ENCODE measurements at regions not wholly inside any gene's neighbourhood (a gene's known extent, or its start where the extent isn't known, plus 50 kb on each side); places are given as distances from the start of the nearest gene placed in this dataset.

GRCh38 chr15:77737238-77738037 is 104.7 kb upstream of the LINGO1 start:
- DNase-seq (ENCODE audit: low spot score): no peak

- DNase-seq (ENCODE audit: low spot score): no peak
Observed at GRCh38 chr15:77734306-77734705, 101.6 kb upstream of the LINGO1 start.

- DNase-seq (ENCODE audit: low spot score): no peak
Observed at GRCh38 chr15:77733579-77734300, 101.0 kb upstream of the LINGO1 start.

GRCh38 chr15:77732514-77733335 is 100.0 kb upstream of the LINGO1 start:
- DNase-seq (ENCODE audit: low spot score): no peak

GRCh38 chr15:77731945-77732344 is 99.2 kb upstream of the LINGO1 start:
- no peak for DNase-seq (ENCODE audit: low spot score)

- no peak for DNase-seq (ENCODE audit: low spot score)
Observed at GRCh38 chr15:77731067-77731466, 98.4 kb upstream of the LINGO1 start.

- no peak for DNase-seq (ENCODE audit: low spot score)
Observed at GRCh38 chr15:77727635-77728304, 95.1 kb upstream of the LINGO1 start.

- no peak for DNase-seq (ENCODE audit: low spot score)
Observed at GRCh38 chr15:77724715-77725114, 92.0 kb upstream of the LINGO1 start.

- DNase-seq (ENCODE audit: low spot score): no peak
Observed at GRCh38 chr15:77723756-77724155, 91.0 kb upstream of the LINGO1 start.

- DNase-seq (ENCODE audit: low spot score): no peak
Observed at GRCh38 chr15:77722759-77723460, 90.2 kb upstream of the LINGO1 start.

- DNase-seq (ENCODE audit: low spot score): no peak
Observed at GRCh38 chr15:77721963-77722362, 89.3 kb upstream of the LINGO1 start.

- no peak for DNase-seq (ENCODE audit: low spot score)
Observed at GRCh38 chr15:77720655-77721054, 87.9 kb upstream of the LINGO1 start.

- no peak for DNase-seq (ENCODE audit: low spot score)
Observed at GRCh38 chr15:77720173-77720572, 87.5 kb upstream of the LINGO1 start.

GRCh38 chr15:77719450-77719849 is 86.7 kb upstream of the LINGO1 start:
- no peak for DNase-seq (ENCODE audit: low spot score)

- no peak for DNase-seq (ENCODE audit: low spot score)
Observed at GRCh38 chr15:77717333-77717990, 84.8 kb upstream of the LINGO1 start.

GRCh38 chr15:77716632-77717332 is 84.1 kb upstream of the LINGO1 start:
- DNase-seq (ENCODE audit: low spot score): no peak

- DNase-seq (ENCODE audit: low spot score): no peak
Observed at GRCh38 chr15:77715860-77716259, 83.1 kb upstream of the LINGO1 start.

GRCh38 chr15:77715051-77715450 is 82.3 kb upstream of the LINGO1 start:
- no peak for DNase-seq (ENCODE audit: low spot score)

GRCh38 chr15:77714555-77714954 is 81.8 kb upstream of the LINGO1 start:
- no peak for DNase-seq (ENCODE audit: low spot score)

- no peak for DNase-seq (ENCODE audit: low spot score)
Observed at GRCh38 chr15:77714023-77714422, 81.3 kb upstream of the LINGO1 start.

Data from A172 (cell line).